PC-9 (cell line): ENCODE measurements at regions not wholly inside any gene's neighbourhood (a gene's known extent, or its start where the extent isn't known, plus 50 kb on each side); places are given as distances from the start of the nearest gene placed in this dataset.

Source experiments
- BruUV-seq: library from RNA; stranded (reverse); fragments of 400-500 nt; replicated peaks from 2 replicates; lab custom pipeline; 2021; lab: Mats Ljungman, UMichigan
- CTCF ChIA-PET: fragments of 300-600 bp; sonication (Branson Sonifier 250); formaldehyde crosslinking; loops from one replicate; lab custom pipeline; 2022; ENCODE audit warnings: antibody characterized with exemption; lab: Charles Lee
- POLR2A ChIA-PET: fragments of 300-600 bp; sonication (Branson Sonifier 250); formaldehyde crosslinking; loops from one replicate; lab custom pipeline; 2022; ENCODE audit warnings: antibody characterized with exemption; ENCODE audit not compliant: unreplicated experiment; lab: Charles Lee
- DNase-seq, 2 experiments: peaks; one replicate each; pipeline versions ENCODE4 v3.0.0 to v3.0.0-alpha.2; 2015 to 2022; ENCODE audit warnings: mixed read lengths in 1 of 2
- H2AFZ ChIP-seq: fragments of 200-600 bp; sonication (generic); 2 replicates; pipeline ENCODE4 v1.8.1; 2017; ENCODE audit warnings: antibody characterized with exemption
- H3F3A ChIP-seq: fragments of 200-600 bp; sonication (generic); 2 replicates; pipeline ENCODE4 v1.8.1; 2017; ENCODE audit warnings: antibody characterized with exemption, mild to moderate bottlenecking, low read depth; ENCODE audit not compliant: insufficient read depth
- H3K27ac ChIP-seq: fragments of 200-600 bp; sonication (generic); 2 replicates; pipeline ENCODE4 v1.6.1; 2016; ENCODE audit warnings: mixed run types
- H3K27me3 ChIP-seq: fragments of 200-600 bp; sonication (generic); 2 replicates; pipeline ENCODE4 v1.6.1; 2016; ENCODE audit warnings: low read depth, mixed run types; ENCODE audit not compliant: insufficient read depth
- H3K36me3 ChIP-seq: fragments of 200-600 bp; sonication (generic); 2 replicates; pipeline ENCODE4 v1.6.1; 2016; ENCODE audit warnings: low read depth, mixed run types
- H3K4me1 ChIP-seq: fragments of 200-600 bp; sonication (generic); replicated peaks from 2 replicates; pipeline ENCODE4 v1.6.1; 2016; ENCODE audit warnings: mixed run types; ENCODE audit not compliant: insufficient read depth
- H3K4me2 ChIP-seq: fragments of 200-600 bp; sonication (generic); 2 replicates; pipeline ENCODE4 v1.6.1; 2017; ENCODE audit warnings: mixed run types
- H3K4me3 ChIP-seq: fragments of 200-600 bp; sonication (generic); 2 replicates; pipeline ENCODE4 v1.6.1; 2016; ENCODE audit warnings: mixed run types
- H3K79me2 ChIP-seq: fragments of 200-600 bp; sonication (generic); 2 replicates; pipeline ENCODE4 v1.6.1; 2017; ENCODE audit warnings: low read depth, mixed run types
- H3K9me2 ChIP-seq: fragments of 200-600 bp; sonication (generic); 2 replicates; pipeline ENCODE4 v1.8.1; 2017; ENCODE audit warnings: mild to moderate bottlenecking; ENCODE audit not compliant: insufficient read depth
- H3K9me3 ChIP-seq: fragments of 200-600 bp; sonication (generic); 2 replicates; pipeline ENCODE4 v1.8.1; 2016; ENCODE audit warnings: low read depth; ENCODE audit not compliant: insufficient read depth
- H4K20me1 ChIP-seq: fragments of 200-600 bp; sonication (generic); 2 replicates; pipeline ENCODE4 v1.8.1; 2017; ENCODE audit not compliant: insufficient read depth
- EZH2 ChIP-seq: fragments of 200-600 bp; sonication (generic); IDR thresholded peaks from 2 replicates; pipeline ENCODE4 v1.8.0; 2017; ENCODE audit warnings: antibody characterized with exemption, low read depth
- intact Hi-C: fragments of 100-400 bp; cut with micrococcal nuclease; formaldehyde crosslinking; loops from one replicate; pipeline ENCODE4 v1.10.0; 2022; ENCODE audit not compliant: unreplicated experiment
- TF ChIP-seq, protein P1 (sequence below): fragments of 200-600 bp; sonication (generic); conservative IDR thresholded peaks from 2 replicates; pipeline ENCODE4 v1.6.1; 2017; ENCODE audit warnings: mixed run types, antibody characterized with exemption, mild to moderate bottlenecking, moderate library complexity

DNA sequence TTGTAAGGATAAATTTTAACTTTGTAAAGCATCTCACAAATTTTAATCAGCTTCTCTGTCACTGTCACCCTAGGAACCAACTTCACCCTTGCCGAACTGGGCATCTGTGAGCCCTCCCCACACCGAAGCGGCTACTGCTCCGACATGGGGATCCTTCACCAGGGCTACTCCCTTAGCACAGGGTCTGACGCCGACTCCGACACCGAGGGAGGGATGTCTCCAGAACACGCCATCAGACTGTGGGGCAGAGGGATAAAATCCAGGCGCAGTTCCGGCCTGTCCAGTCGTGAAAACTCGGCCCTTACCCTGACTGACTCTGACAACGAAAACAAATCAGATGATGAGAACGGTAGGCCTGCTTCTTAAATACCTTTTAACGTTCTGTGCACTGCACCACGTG lies 916.3 kb upstream of the WWC1 start:
- ChIA-PET CTCF (no interaction called here), POLR2A (no interaction called here)
- H3K79me2 ChIP-seq, result no peaks in the 10 kb centered on the region
- DNase-seq, result no peak
- TF ChIP-seq EZH2, result no peak
- TF ChIP-seq, protein P1, sequence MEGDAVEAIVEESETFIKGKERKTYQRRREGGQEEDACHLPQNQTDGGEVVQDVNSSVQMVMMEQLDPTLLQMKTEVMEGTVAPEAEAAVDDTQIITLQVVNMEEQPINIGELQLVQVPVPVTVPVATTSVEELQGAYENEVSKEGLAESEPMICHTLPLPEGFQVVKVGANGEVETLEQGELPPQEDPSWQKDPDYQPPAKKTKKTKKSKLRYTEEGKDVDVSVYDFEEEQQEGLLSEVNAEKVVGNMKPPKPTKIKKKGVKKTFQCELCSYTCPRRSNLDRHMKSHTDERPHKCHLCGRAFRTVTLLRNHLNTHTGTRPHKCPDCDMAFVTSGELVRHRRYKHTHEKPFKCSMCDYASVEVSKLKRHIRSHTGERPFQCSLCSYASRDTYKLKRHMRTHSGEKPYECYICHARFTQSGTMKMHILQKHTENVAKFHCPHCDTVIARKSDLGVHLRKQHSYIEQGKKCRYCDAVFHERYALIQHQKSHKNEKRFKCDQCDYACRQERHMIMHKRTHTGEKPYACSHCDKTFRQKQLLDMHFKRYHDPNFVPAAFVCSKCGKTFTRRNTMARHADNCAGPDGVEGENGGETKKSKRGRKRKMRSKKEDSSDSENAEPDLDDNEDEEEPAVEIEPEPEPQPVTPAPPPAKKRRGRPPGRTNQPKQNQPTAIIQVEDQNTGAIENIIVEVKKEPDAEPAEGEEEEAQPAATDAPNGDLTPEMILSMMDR, result no peak
- H3K9me2 ChIP-seq, result no peaks in the 10 kb centered on the region
- H3K9me3 ChIP-seq, result no peaks in the 10 kb centered on the region
- no peaks in the 10 kb centered on the region; the same call in 1 of the 2 replicates for H3K27me3 ChIP-seq
- H2AFZ ChIP-seq, result no peak overlapping the region
- 0 out of 2 replicates have a peak, but pooled peaks cover 2% of the 10 kb centered on the region for H4K20me1 ChIP-seq
- no peaks in the 10 kb centered on the region for H3K4me1 ChIP-seq
- H3K4me3 ChIP-seq, result no peak overlapping the region
- intact Hi-C loops, result no loop called here
- BruUV-seq, result no TSS peak
- no peaks in the 10 kb centered on the region for H3F3A ChIP-seq
- H3K27ac ChIP-seq, result no peak overlapping the region
- H3K4me2 ChIP-seq, result no peak overlapping the region
- no peaks in the 10 kb centered on the region for H3K36me3 ChIP-seq

DNA sequence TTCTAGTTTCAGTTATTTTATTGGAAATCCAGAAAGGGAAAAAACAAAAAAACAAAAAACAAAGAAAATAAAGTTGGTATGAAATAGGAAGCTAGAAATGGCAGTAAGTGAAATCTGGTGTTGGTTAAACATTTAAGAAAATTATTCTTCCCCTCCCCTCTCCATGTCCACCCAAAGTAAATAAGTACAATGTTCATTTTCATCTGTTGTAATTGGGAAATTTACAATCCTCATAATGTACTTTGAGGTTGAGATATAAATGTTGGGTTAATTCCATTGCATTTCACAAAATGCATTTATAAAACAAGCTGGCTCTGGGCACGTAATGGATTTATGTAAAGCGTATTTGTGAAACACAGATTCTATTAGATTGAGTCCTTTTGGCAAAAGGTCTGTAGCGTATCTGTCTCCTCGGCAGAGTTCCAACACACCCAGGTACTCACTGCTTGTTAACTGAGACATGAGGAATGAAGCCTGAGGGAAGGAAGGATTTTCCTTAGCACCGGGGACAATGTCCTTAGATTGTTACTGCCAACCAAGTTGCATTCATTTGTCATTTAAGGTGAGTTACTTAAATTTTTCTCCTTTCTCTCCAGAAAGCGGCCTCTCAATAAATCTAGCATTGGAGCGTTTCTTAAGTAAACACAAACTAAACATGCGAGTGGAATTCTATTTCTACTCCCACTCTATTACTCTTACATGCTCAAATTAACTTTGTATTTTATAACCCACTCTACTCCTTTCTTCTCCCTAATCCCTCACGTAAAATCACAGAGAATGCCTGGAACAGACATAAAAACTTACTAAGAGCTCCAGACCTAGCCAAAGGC lies 912.3 kb upstream of the WWC1 start:
- H3K4me3 ChIP-seq, result no peak overlapping the region
- no peak overlapping the region for H3K4me2 ChIP-seq
- no peaks in the 10 kb centered on the region for H3F3A ChIP-seq
- BruUV-seq, result no TSS peak
- 0 out of 2 replicates have a peak, but pooled peaks cover 2% of the 10 kb centered on the region for H4K20me1 ChIP-seq
- ChIA-PET CTCF (no interaction called here), POLR2A (interaction anchor here (0.7 kb wide), 1 partner anchor 780 kb away, joined by 3 read pairs; no protein-coding TSS in a partner anchor)
- no peaks in the 10 kb centered on the region for H3K4me1 ChIP-seq
- no peaks in the 10 kb centered on the region for H3K79me2 ChIP-seq
- no peak overlapping the region for H2AFZ ChIP-seq
- no peaks in the 10 kb centered on the region for H3K36me3 ChIP-seq
- H3K9me2 ChIP-seq, result no peaks in the 10 kb centered on the region
- no peak overlapping the region for H3K27ac ChIP-seq
- intact Hi-C loops, result no loop called here
- H3K9me3 ChIP-seq, result no peaks in the 10 kb centered on the region
- no peak for DNase-seq
- no peaks in the 10 kb centered on the region; the same call in 1 of the 2 replicates for H3K27me3 ChIP-seq
- TF ChIP-seq, protein P1, result no peak
- TF ChIP-seq EZH2, result no peak

DNA sequence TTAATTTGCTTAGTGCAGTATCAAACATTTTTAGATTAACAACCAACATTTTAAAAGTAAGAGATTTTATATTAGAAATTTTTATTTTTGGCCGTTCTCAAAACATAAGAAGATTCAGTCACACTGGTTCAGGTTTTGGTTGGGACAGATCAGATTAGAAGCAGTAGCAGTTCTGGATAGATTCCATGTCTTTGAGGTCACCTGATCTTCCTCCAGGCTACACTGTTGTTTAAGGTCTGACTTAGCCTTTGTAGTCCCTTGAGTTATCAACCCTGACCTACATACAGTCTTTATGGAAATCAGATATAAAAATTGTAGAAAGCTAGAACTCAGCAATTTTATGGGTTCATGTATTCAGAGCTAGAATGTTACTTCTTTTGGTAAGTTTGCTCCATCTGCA lies 910.0 kb upstream of the WWC1 start:
- no peaks in the 10 kb centered on the region for H3K36me3 ChIP-seq
- BruUV-seq, result no TSS peak
- no peaks in the 10 kb centered on the region for H3K9me3 ChIP-seq
- CTCF ChIA-PET, result no interaction called here
- no peak for TF ChIP-seq EZH2
- TF ChIP-seq, protein P1, result no peak
- no peaks in the 10 kb centered on the region for H3K4me1 ChIP-seq
- no peak overlapping the region for H3K4me2 ChIP-seq
- H3K27ac ChIP-seq, result no peak overlapping the region
- POLR2A ChIA-PET, result no interaction called here
- intact Hi-C loops, result no loop called here
- no peak overlapping the region for H2AFZ ChIP-seq
- no peak for DNase-seq
- no peaks in the 10 kb centered on the region for H4K20me1 ChIP-seq
- no peak overlapping the region for H3K4me3 ChIP-seq
- H3K27me3 ChIP-seq, result 0 out of 2 replicates have a peak, but pooled peaks cover 3% of the 10 kb centered on the region
- H3K9me2 ChIP-seq, result no peaks in the 10 kb centered on the region
- no peaks in the 10 kb centered on the region for H3F3A ChIP-seq
- no peaks in the 10 kb centered on the region for H3K79me2 ChIP-seq
